Epithelial cell of proximal tubule (primary cell): ENCODE measurements at regions not wholly inside any gene's neighbourhood (a gene's known extent, or its start where the extent isn't known, plus 50 kb on each side); places are given as distances from the start of the nearest gene placed in this dataset.

Source experiments
- DNase-seq: peaks from one replicate; pipeline ENCODE4 v3.0.0-alpha.2; 2011; ENCODE audit warnings: low read depth
- H3K4me3 ChIP-seq: 2 replicates; pipeline ENCODE4 v1.5.1; 2011; ENCODE audit warnings: low read depth, mild to moderate bottlenecking, low read length
- CTCF ChIP-seq: conservative IDR thresholded peaks from 2 replicates; pipeline ENCODE4 v1.5.1; 2012; ENCODE audit warnings: low read depth, mild to moderate bottlenecking, low read length

GRCh38 chr1:91596474-91596873 is 95.8 kb downstream of the CDC7 start:
- no peak for DNase-seq
- TF ChIP-seq CTCF = no peak
- no peak overlapping the region for H3K4me3 ChIP-seq

GRCh38 chr1:91597215-91597614 is 96.6 kb downstream of the CDC7 start:
- no peak for TF ChIP-seq CTCF
- no peak overlapping the region for H3K4me3 ChIP-seq
- DNase-seq = no peak

- no peak for TF ChIP-seq CTCF
- DNase-seq = no peak
- H3K4me3 ChIP-seq = no peak overlapping the region
Measured at GRCh38 chr1:91600431-91601337, 100.0 kb downstream of the CDC7 start.

- no peak for TF ChIP-seq CTCF
- DNase-seq = no peak
- H3K4me3 ChIP-seq = no peak overlapping the region
Measured at GRCh38 chr1:91601554-91602376, 101.1 kb downstream of the CDC7 start.

GRCh38 chr1:91603409-91603808 is 102.8 kb downstream of the CDC7 start:
- no peak for TF ChIP-seq CTCF
- no peak for DNase-seq
- no peak overlapping the region for H3K4me3 ChIP-seq

- DNase-seq = no peak
- H3K4me3 ChIP-seq = no peak overlapping the region
- TF ChIP-seq CTCF = no peak
Measured at GRCh38 chr1:91604632-91605031, 104.0 kb downstream of the CDC7 start.
